ENCODE measurements at regions not wholly inside any gene's neighbourhood (a gene's known extent, or its start where the extent isn't known, plus 50 kb on each side); places are given as distances from the start of the nearest gene placed in this dataset.
"Not testable (repeated sequence)": the region's sequence is repeated elsewhere in the genome, so short reads cannot be mapped to it uniquely, and the experiment has no call there.

DNA sequence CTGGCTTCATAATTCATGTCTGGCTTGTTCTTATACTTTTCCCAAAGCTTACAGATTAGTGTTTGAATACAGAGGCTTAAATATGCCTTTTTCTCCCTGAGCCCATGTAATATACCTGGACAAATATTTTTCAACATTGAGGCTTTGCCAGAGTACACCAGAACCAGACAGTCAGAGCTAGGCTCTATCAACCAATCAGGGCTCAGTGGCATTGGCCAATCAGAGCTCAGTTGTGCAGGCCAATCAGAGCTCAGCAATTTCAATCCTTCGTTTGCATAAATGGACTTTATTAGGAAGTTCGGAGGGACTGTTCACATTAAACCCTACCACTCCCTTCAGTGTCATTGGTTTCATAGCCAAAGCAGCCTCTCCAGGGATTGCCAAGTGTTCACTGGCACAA lies 51.2 kb upstream of the TMSB15B start:
- no peak for DNase-seq (ENCODE audit: low read depth)

DNA sequence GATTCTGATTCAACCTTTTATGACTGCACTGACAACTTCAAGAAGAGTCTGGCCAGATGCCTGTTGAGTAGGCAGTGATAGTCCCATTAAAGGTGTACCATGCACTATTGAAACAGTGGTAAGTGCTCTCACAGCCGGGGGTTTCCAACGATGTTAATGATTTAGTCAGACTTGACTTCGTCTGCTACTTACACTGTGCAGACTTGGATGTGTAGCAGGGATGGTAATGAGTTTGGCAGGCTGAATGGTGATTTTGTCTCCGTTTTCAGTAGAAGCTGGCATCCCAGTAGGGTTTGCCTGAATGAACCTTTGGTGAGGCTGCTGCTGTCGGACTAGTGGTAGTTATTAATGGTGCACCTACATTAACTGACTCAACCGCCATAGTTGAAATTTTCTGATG lies 52.0 kb upstream of the TMSB15B start:
- DNase-seq (ENCODE audit: low read depth), result no peak

DNA sequence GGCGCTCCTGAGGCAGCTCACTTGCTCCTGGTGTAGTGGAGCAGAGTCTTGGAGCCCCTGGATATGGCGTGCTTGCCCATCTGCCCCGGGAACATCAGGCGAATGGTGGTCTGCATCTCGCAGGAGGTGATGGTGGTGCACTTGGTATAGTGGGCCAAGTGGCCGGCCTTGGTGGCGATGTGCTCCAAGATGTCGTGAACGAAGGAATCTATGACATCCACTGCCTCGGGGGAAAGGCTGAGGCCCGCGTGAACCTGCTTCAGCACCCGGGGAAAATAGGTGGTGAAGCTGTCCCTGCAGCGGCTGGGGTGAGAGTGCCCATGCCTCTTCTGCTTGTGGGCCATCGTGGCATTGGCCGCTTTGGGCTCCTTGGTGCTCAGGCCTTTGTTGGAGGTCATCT lies 58.1 kb upstream of the TMSB15B start:
- DNase-seq (ENCODE audit: low read depth), result no peak

DNA sequence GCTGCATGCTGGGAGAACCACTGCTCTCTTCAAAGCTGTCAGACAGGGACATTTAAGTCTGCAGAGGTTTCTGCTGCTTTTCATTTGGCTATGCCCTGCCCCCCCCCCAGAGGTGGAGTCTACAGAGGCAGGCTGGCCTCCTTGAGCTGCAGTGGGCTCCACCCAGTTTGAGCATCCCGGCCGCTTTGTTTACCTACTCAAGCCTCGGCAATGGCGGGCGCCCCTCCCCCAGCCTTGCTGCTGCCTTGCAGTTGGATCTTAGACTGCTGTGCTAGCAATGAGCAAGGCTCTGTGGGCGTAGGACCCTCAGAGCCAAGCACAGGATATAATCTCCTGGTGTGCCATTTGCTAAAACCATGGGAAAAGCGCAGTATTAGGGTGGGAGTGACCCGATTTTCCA lies 59.8 kb upstream of the TMSB15B start:
- not testable (repeated sequence) for DNase-seq (ENCODE audit: low read depth)

DNA sequence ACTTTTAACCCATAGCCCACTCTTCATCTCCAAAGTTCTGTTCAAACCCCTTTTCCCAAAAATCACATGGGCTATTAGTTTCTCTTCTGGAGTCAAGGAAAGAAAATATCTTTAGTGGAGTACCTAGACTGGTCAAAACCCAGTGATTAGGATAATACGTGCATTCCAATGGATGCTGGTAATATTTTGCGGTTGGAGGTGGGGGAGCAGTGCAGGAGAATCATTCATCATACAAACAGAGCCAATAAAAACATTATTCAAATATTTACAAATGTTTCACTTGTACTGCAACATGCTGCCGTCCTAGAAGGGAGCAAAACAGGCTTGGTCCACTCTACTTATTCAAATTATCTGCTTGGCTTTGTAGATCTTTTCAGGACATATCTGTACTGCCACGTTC lies 57.2 kb upstream of the RAB9B start:
- DNase-seq (ENCODE audit: low read depth), result peak; percentile 7

DNA sequence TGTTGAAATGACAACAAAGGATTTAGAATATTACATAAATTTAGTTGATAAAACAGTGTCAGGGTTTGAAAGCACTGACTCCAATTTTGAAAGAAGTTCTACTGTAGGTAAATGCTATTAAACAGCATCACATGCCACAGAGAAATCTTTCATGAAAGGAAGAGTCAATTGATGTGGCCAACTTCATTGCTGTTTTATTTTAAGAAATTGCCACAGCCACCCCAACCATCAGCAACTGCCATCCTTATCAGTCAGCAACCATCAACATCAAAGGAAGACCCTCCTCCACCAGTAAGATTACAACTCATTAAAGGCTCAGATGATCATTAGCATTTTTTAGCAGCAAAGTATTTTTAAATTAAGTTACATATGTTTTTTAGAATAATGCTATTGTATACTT lies 54.6 kb upstream of the RAB9B start:
- no peak for DNase-seq (ENCODE audit: low read depth)

DNA sequence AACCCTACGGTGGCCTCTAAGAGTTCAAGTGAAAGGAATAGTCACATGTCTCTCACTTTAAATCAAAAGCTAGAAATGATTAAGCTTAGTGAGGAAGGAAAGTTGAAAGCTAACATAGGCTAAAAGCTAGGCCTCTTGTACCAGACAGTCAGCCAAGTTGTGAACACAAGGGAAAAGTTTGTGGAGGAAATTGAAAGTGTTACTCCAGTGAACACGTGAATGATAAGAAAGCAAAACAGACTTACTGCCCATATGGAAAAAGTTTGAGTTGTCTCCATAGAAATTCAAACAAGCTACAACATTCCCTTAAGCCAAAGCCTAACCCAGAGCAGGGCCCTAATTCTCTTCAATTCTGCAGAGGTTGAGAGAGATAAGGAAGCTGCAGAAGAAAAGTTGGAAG lies 51.5 kb upstream of the RAB9B start:
- DNase-seq (ENCODE audit: low read depth), result no peak

DNA sequence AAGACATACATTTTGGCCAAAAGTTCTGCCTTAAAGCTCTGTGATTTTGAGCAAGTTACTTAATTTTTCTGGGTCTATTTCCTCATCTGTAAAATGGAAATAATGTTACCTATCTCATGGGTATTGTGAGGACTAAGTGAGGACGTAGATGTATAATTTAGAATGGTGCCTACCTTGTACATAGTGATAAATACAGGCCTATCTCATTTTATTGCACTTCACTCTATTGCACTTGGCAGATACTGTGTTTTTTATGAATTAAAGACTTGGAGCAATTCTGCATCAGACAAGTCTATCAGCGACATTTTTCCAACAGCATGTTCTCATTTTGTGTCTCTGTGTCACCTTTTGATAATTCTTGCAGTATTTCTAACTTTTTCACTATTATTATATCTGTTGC lies 50.9 kb upstream of the RAB9B start:
- no peak for DNase-seq (ENCODE audit: low read depth)
